Hepatocyte (in vitro differentiated cells): ENCODE measurements at regions not wholly inside any gene's neighbourhood (a gene's known extent, or its start where the extent isn't known, plus 50 kb on each side); places are given as distances from the start of the nearest gene placed in this dataset.

Experiments
- DNase-seq: peaks from one replicate; pipeline ENCODE4 v3.0.0-alpha.2; 2016; ENCODE audit warnings: low spot score
- H2AFZ ChIP-seq: fragments of 200-600 bp; sonication (generic); 2 replicates; pipeline ENCODE4 v1.6.0; 2016; ENCODE audit warnings: antibody characterized with exemption, mild to moderate bottlenecking
- H3K27ac ChIP-seq: fragments of 200-600 bp; sonication (generic); 2 replicates; pipeline ENCODE4 v1.5.1; 2016; ENCODE audit warnings: mild to moderate bottlenecking
- H3K27me3 ChIP-seq: fragments of 200-600 bp; sonication (generic); 2 replicates; pipeline ENCODE4 v1.6.1; 2016
- H3K36me3 ChIP-seq: fragments of 200-600 bp; sonication (generic); replicated peaks from 2 replicates; pipeline ENCODE4 v1.5.1; 2016; ENCODE audit warnings: low read depth; ENCODE audit not compliant: insufficient read depth
- H3K4me1 ChIP-seq: fragments of 200-600 bp; sonication (generic); 2 replicates; pipeline ENCODE4 v1.5.1; 2016; ENCODE audit warnings: mild to moderate bottlenecking, moderate library complexity; ENCODE audit not compliant: insufficient read depth
- H3K4me2 ChIP-seq: fragments of 200-600 bp; sonication (generic); 2 replicates; pipeline ENCODE4 v1.6.0; 2016
- H3K4me3 ChIP-seq: fragments of 200-600 bp; sonication (generic); 2 replicates; pipeline ENCODE4 v1.5.1; 2016; ENCODE audit warnings: mild to moderate bottlenecking
- H3K79me2 ChIP-seq: fragments of 200-600 bp; sonication (generic); 2 replicates; pipeline ENCODE4 v1.6.0; 2017; ENCODE audit warnings: mild to moderate bottlenecking
- H3K9me2 ChIP-seq: fragments of 200-600 bp; sonication (generic); replicated peaks from 2 replicates; pipeline ENCODE4 v1.6.0; 2017; ENCODE audit warnings: mild to moderate bottlenecking; ENCODE audit not compliant: insufficient read depth
- H3K9me3 ChIP-seq: fragments of 200-600 bp; sonication (generic); 2 replicates; pipeline ENCODE4 v1.5.1; 2016; ENCODE audit warnings: low read depth, mild to moderate bottlenecking
- H4K20me1 ChIP-seq: fragments of 200-600 bp; sonication (generic); 2 replicates; pipeline ENCODE4 v1.6.0; 2016; ENCODE audit warnings: mild to moderate bottlenecking; ENCODE audit not compliant: insufficient read depth, poor library complexity, severe bottlenecking
- EZH2 ChIP-seq: fragments of 200-600 bp; sonication (generic); IDR thresholded peaks from 2 replicates; pipeline ENCODE4 v1.6.1; 2016; ENCODE audit warnings: antibody characterized with exemption, mild to moderate bottlenecking, borderline replicate concordance
- EZH2phosphoT487 ChIP-seq: fragments of 200-600 bp; sonication (generic); IDR thresholded peaks from one replicate; pipeline ENCODE4 v1.6.1; 2018; ENCODE audit warnings: antibody characterized with exemption, mild to moderate bottlenecking, low read depth, moderate library complexity; ENCODE audit not compliant: unreplicated experiment, severe bottlenecking
- WGBS: methylation state at CpG from one replicate; pipeline ENCODE4 v1.1.6; 2016; ENCODE audit warnings: low lambda C conversion rate; ENCODE audit errors: missing lambda C conversion rate; 5-methylcytosine and 5-hydroxymethylcytosine counted together
- TF ChIP-seq, protein P1 (sequence below): fragments of 200-600 bp; sonication (generic); IDR thresholded peaks from 2 replicates; pipeline ENCODE4 v1.5.1; 2016; ENCODE audit warnings: antibody characterized with exemption, mild to moderate bottlenecking; ENCODE audit not compliant: poor library complexity

GRCh38 chr14:44384093-44384492, 123.0 kb downstream of the FSCB start:
- no peaks in the 10 kb centered on the region for H3K9me2 ChIP-seq
- H2AFZ ChIP-seq, result peak overlapping the region; percentile 21
- TF ChIP-seq, protein P1, sequence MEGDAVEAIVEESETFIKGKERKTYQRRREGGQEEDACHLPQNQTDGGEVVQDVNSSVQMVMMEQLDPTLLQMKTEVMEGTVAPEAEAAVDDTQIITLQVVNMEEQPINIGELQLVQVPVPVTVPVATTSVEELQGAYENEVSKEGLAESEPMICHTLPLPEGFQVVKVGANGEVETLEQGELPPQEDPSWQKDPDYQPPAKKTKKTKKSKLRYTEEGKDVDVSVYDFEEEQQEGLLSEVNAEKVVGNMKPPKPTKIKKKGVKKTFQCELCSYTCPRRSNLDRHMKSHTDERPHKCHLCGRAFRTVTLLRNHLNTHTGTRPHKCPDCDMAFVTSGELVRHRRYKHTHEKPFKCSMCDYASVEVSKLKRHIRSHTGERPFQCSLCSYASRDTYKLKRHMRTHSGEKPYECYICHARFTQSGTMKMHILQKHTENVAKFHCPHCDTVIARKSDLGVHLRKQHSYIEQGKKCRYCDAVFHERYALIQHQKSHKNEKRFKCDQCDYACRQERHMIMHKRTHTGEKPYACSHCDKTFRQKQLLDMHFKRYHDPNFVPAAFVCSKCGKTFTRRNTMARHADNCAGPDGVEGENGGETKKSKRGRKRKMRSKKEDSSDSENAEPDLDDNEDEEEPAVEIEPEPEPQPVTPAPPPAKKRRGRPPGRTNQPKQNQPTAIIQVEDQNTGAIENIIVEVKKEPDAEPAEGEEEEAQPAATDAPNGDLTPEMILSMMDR, result no peak
- TF ChIP-seq EZH2phosphoT487 (no peak), EZH2 (no peak)
- no peaks in the 10 kb centered on the region for H3K36me3 ChIP-seq
- WGBS, result 95% methylated on average over 5 of the region's 5 CpGs
- H3K9me3 ChIP-seq, result no peaks in the 10 kb centered on the region
- no peak overlapping the region for H3K27ac ChIP-seq
- H3K4me2 ChIP-seq, result no peak overlapping the region
- H4K20me1 ChIP-seq, result no peaks in the 10 kb centered on the region
- peaks cover 8% of the 10 kb centered on the region for H3K4me1 ChIP-seq
- no peaks in the 10 kb centered on the region for H3K79me2 ChIP-seq
- H3K27me3 ChIP-seq, result no peaks in the 10 kb centered on the region
- no peak overlapping the region for H3K4me3 ChIP-seq
- DNase-seq, result no peak

GRCh38 chr14:44383636-44384035, 123.4 kb downstream of the FSCB start:
- no peaks in the 10 kb centered on the region for H3K9me3 ChIP-seq
- H3K4me1 ChIP-seq, result peaks cover 8% of the 10 kb centered on the region
- DNase-seq, result no peak
- H3K36me3 ChIP-seq, result no peaks in the 10 kb centered on the region
- no peak overlapping the region for H3K4me3 ChIP-seq
- no peaks in the 10 kb centered on the region for H4K20me1 ChIP-seq
- TF ChIP-seq, protein P1, result no peak
- TF ChIP-seq EZH2phosphoT487, result no peak
- TF ChIP-seq EZH2, result no peak
- no peak overlapping the region for H3K4me2 ChIP-seq
- no peaks in the 10 kb centered on the region for H3K79me2 ChIP-seq
- no peaks in the 10 kb centered on the region for H3K9me2 ChIP-seq
- H3K27ac ChIP-seq, result no peak overlapping the region
- H3K27me3 ChIP-seq, result no peaks in the 10 kb centered on the region
- peak overlapping the region; percentile 21 for H2AFZ ChIP-seq

DNA sequence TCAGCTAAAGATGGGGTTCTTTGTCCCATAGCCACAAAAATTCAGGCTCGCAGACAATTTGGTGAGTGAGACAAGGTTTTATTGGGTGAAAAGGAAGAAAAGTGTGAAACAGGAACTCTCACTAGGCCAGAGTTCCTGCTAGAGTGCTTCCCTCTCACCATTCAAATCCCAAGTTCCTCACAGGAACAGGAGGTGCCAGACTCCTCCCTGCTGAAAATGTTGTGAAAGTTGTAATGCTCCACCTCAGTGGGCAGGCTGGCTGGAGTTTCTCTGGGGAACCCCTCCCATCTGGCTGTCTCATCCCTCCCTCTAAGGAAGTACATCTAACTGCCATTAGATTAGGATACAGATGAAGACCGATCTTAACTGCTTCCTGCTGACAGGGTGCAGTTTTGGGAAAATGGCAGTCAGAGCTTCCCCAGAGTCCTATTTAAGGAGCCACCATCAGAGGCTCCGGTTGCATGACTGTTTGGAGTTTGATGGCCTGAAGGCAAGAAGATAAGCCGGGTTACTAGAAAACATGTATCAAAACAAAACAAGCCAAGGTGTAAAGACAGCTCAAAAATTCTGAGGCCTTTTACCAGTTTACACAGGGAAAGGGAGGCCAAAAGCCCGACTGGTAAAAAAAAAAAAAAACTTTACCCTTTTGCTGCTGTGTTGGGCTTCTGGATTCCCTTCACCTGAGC, 127.6 kb downstream of the FSCB start:
- DNase-seq, result no peak
- 61% methylated on average over 5 of the region's 5 CpGs for WGBS
- H3K9me2 ChIP-seq, result no peaks in the 10 kb centered on the region
- H3K27ac ChIP-seq, result no peak overlapping the region
- H3K9me3 ChIP-seq, result no peaks in the 10 kb centered on the region
- H3K4me2 ChIP-seq, result no peak overlapping the region
- no peaks in the 10 kb centered on the region for H3K27me3 ChIP-seq
- TF ChIP-seq, protein P1, result no peak
- TF ChIP-seq EZH2, result no peak
- TF ChIP-seq EZH2phosphoT487, result no peak
- no peaks in the 10 kb centered on the region for H3K36me3 ChIP-seq
- H3K4me1 ChIP-seq, result peaks cover 8% of the 10 kb centered on the region
- H3K4me3 ChIP-seq, result no peak overlapping the region
- H2AFZ ChIP-seq, result no peak overlapping the region
- H4K20me1 ChIP-seq, result no peaks in the 10 kb centered on the region
- no peaks in the 10 kb centered on the region for H3K79me2 ChIP-seq
